GM23338 (cell line): ENCODE measurements at regions not wholly inside any gene's neighbourhood (a gene's known extent, or its start where the extent isn't known, plus 50 kb on each side); places are given as distances from the start of the nearest gene placed in this dataset.
A peak's percentile ranks its signal among the peaks of the same experiment; 100 is the strongest.

Source experiments
- ATAC-seq: fragments of 200-7000 bp; cut with Tn5 transposase; 3 replicates; pipeline ENCODE4 v1.9.1; 2020
- DNase-seq: peaks from one replicate; pipeline ENCODE4 v3.0.0-alpha.2; 2015; ENCODE audit warnings: low spot score
- H2AFZ ChIP-seq: fragments of 200-600 bp; sonication (generic); 2 replicates; pipeline ENCODE4 v1.8.0; 2016; ENCODE audit warnings: antibody characterized with exemption, mild to moderate bottlenecking, moderate library complexity
- H3F3A ChIP-seq: fragments of 200-600 bp; sonication (generic); replicated peaks from 2 replicates; pipeline ENCODE4 v1.8.0; 2017; ENCODE audit warnings: antibody characterized with exemption, mixed run types, low read depth
- H3K27ac ChIP-seq: fragments of 200-600 bp; sonication (generic); 2 replicates; pipeline ENCODE4 v1.6.1; 2016; ENCODE audit warnings: low read depth
- H3K27me3 ChIP-seq: fragments of 200-600 bp; sonication (generic); 2 replicates; pipeline ENCODE4 v1.8.0; 2016; ENCODE audit warnings: mild to moderate bottlenecking, mixed run types, moderate library complexity; ENCODE audit not compliant: insufficient read depth
- H3K36me3 ChIP-seq: fragments of 200-600 bp; sonication (generic); 2 replicates; pipeline ENCODE4 v1.8.0; 2016; ENCODE audit warnings: mild to moderate bottlenecking; ENCODE audit not compliant: insufficient read depth
- H3K4me1 ChIP-seq: fragments of 200-600 bp; sonication (generic); 2 replicates; pipeline ENCODE4 v1.8.0; 2016; ENCODE audit warnings: mild to moderate bottlenecking, moderate library complexity; ENCODE audit not compliant: insufficient read depth
- H3K4me2 ChIP-seq: fragments of 200-600 bp; sonication (generic); 2 replicates; pipeline ENCODE4 v1.7.1; 2017; ENCODE audit warnings: mixed run types
- H3K4me3 ChIP-seq: fragments of 200-600 bp; sonication (generic); 2 replicates; pipeline ENCODE4 v1.6.1; 2016; ENCODE audit warnings: mixed run types
- H3K79me2 ChIP-seq: fragments of 200-600 bp; sonication (generic); replicated peaks from 2 replicates; pipeline ENCODE4 v1.8.0; 2017; ENCODE audit warnings: mild to moderate bottlenecking; ENCODE audit not compliant: insufficient read depth
- H3K9me2 ChIP-seq: fragments of 200-600 bp; sonication (generic); 2 replicates; pipeline ENCODE4 v1.8.0; 2017; ENCODE audit not compliant: insufficient read depth
- H4K20me1 ChIP-seq: fragments of 200-600 bp; sonication (generic); replicated peaks from 2 replicates; pipeline ENCODE4 v1.8.0; 2017; ENCODE audit warnings: mild to moderate bottlenecking; ENCODE audit not compliant: insufficient read depth
- H3K27ac Mint-ChIP-seq: 2 replicates; pipeline ENCODE4 v1.8.0; 2020; ENCODE audit warnings: inconsistent platforms, mild to moderate bottlenecking, moderate library complexity, mixed read lengths
- H3K27me3 Mint-ChIP-seq: 3 replicates; pipeline ENCODE4 v1.8.0; 2022; ENCODE audit warnings: low read depth, mild to moderate bottlenecking, moderate library complexity, mixed read lengths, inconsistent platforms; ENCODE audit not compliant: insufficient read depth, poor library complexity
- H3K36me3 Mint-ChIP-seq: 3 replicates; pipeline ENCODE4 v1.8.0; 2021; ENCODE audit warnings: low read depth, mild to moderate bottlenecking, inconsistent platforms, moderate library complexity, mixed read lengths
- H3K4me1 Mint-ChIP-seq: 3 replicates; pipeline ENCODE4 v1.8.0; 2020; ENCODE audit warnings: mild to moderate bottlenecking, inconsistent platforms, mixed read lengths
- H3K4me3 Mint-ChIP-seq: 3 replicates; pipeline ENCODE4 v1.8.0; 2021; ENCODE audit warnings: moderate library complexity, mild to moderate bottlenecking, inconsistent platforms, mixed read lengths
- H3K9me3 Mint-ChIP-seq: 3 replicates; pipeline ENCODE4 v1.8.0; 2020; ENCODE audit warnings: moderate library complexity, mild to moderate bottlenecking, inconsistent platforms, mixed read lengths
- CREB1 ChIP-seq: fragments of 250-450 bp; sonication (Bioruptor Pico); IDR thresholded peaks from 2 replicates; pipeline ENCODE4 v1.5.0; 2020; ENCODE audit warnings: low read depth, mild to moderate bottlenecking, moderate library complexity
- EZH2 ChIP-seq: fragments of 200-600 bp; sonication (generic); IDR thresholded peaks from one replicate; pipeline ENCODE4 v1.8.0; 2017; ENCODE audit warnings: antibody characterized with exemption, mild to moderate bottlenecking, low read depth; ENCODE audit not compliant: unreplicated experiment
- EZH2phosphoT487 ChIP-seq: fragments of 200-600 bp; sonication (generic); IDR thresholded peaks from one replicate; pipeline ENCODE4 v1.8.1; 2018; ENCODE audit warnings: antibody characterized with exemption; ENCODE audit not compliant: unreplicated experiment
- JUNB ChIP-seq: IDR thresholded peaks from one replicate; pipeline ENCODE4 v1.6.1; 2016; ENCODE audit warnings: antibody characterized with exemption; ENCODE audit not compliant: unreplicated experiment
- POLR2AphosphoS5 ChIP-seq: IDR thresholded peaks from 2 replicates; pipeline ENCODE4 v1.6.1; 2016; ENCODE audit warnings: antibody characterized with exemption, low read depth
- REST ChIP-seq: IDR thresholded peaks from one replicate; pipeline ENCODE4 v1.6.1; 2018; ENCODE audit warnings: antibody characterized with exemption; ENCODE audit not compliant: unreplicated experiment
- ZNF331 ChIP-seq: fragments of 250-450 bp; sonication (Bioruptor Pico); IDR thresholded peaks from 2 replicates; pipeline ENCODE4 v1.5.0; 2020; ENCODE audit warnings: low read depth, mild to moderate bottlenecking, moderate library complexity
- TF ChIP-seq, protein P1 (sequence below), 2 experiments: fragments of 200-600 bp in 1 of 2; sonication (generic) in 1 of 2; conservative IDR thresholded peaks; 2 replicates each; pipeline versions ENCODE4 v1.5.1 to v1.6.1; 2016 to 2017; ENCODE audit warnings: antibody characterized with exemption in 2 of 2, low read depth in 2 of 2, mild to moderate bottlenecking in 2 of 2, moderate library complexity in 1 of 2
- TF ChIP-seq, protein P2 (sequence below): IDR thresholded peaks from 2 replicates; pipeline ENCODE4 v1.6.1; 2016; ENCODE audit warnings: antibody characterized with exemption
- TF ChIP-seq, protein P3 (sequence below): fragments of 250-450 bp; sonication (Bioruptor Pico); IDR thresholded peaks from 2 replicates; pipeline ENCODE4 v1.5.0; 2020; ENCODE audit warnings: mild to moderate bottlenecking, moderate library complexity

DNA sequence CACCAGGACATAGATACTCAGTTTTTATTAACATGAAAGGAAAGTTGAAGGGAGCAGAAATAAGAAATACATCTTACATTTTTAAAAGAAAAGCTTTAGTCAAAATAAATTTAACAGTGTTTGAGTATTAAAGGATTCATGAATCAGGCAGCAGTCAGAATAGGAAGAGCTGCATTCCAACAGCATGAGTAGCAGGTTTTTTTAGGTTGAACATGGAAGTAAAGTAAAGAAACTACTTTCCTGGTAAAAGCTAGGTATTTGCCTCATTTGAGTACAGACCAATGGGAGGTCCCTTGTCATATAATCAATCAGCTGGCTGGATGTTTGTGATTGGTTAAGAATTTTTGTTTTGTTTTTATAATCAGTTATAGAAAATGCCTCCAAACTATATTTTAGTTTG, 645.9 kb upstream of the INTU start:
- H3F3A ChIP-seq: no peaks in the 10 kb centered on the region
- Mint-ChIP-seq H3K27me3 (no peaks in the 10 kb centered on the region), H3K4me3 (no peak overlapping the region), H3K9me3 (peaks cover 7% of the 10 kb centered on the region; the same call in 2 of the 3 replicates), H3K36me3 (no peaks in the 10 kb centered on the region; the same call in 1 of the 3 replicates), H3K27ac (no peak overlapping the region), H3K4me1 (no peaks in the 10 kb centered on the region)
- H2AFZ ChIP-seq: no peak overlapping the region
- no peak for TF ChIP-seq EZH2
- ATAC-seq: no peak
- no peaks in the 10 kb centered on the region for H3K36me3 ChIP-seq
- H3K9me2 ChIP-seq: no peaks in the 10 kb centered on the region
- no peaks in the 10 kb centered on the region for H4K20me1 ChIP-seq
- H3K4me3 ChIP-seq: no peak overlapping the region
- H3K79me2 ChIP-seq: no peaks in the 10 kb centered on the region
- H3K27me3 ChIP-seq: no peaks in the 10 kb centered on the region
- H3K4me2 ChIP-seq: no peak overlapping the region
- peak; percentile 6 for DNase-seq
- no peaks in the 10 kb centered on the region for H3K4me1 ChIP-seq
- no peak overlapping the region for H3K27ac ChIP-seq

DNA sequence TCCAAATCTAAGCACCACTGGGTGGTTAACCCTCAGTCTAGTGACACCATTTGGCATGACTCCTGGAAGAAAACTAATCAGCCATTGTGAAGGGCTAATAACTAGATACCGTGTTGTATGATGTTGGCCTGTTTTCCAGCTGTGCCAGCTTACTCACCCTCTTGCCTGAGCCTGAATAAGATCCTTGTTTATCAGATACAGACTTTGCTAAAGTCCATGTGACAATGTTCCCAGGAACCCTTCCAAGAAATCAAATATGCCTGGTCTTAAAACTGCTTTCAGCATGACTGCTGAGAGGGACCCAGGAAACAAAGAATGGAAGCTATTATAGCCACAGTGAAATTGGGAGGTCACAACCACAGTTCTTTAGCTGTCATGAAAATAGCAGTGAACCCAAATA, 640.8 kb upstream of the INTU start:
- H3K36me3 ChIP-seq: no peaks in the 10 kb centered on the region
- H4K20me1 ChIP-seq: no peaks in the 10 kb centered on the region
- ATAC-seq (no peak), DNase-seq (no peak)
- no peaks in the 10 kb centered on the region for H3K27me3 ChIP-seq
- Mint-ChIP-seq H3K27ac (no peak overlapping the region), H3K36me3 (no peaks in the 10 kb centered on the region; the same call in 2 of the 3 replicates), H3K9me3 (peaks cover 3% of the 10 kb centered on the region), H3K27me3 (no peaks in the 10 kb centered on the region), H3K4me3 (no peak overlapping the region), H3K4me1 (no peaks in the 10 kb centered on the region)
- TF ChIP-seq POLR2AphosphoS5 (no peak), REST (no peak), CREB1 (no peak), JUNB (no peak), EZH2phosphoT487 (no peak), ZNF331 (CRISPR knock-in tag) (no peak)
- TF ChIP-seq, protein P1, sequence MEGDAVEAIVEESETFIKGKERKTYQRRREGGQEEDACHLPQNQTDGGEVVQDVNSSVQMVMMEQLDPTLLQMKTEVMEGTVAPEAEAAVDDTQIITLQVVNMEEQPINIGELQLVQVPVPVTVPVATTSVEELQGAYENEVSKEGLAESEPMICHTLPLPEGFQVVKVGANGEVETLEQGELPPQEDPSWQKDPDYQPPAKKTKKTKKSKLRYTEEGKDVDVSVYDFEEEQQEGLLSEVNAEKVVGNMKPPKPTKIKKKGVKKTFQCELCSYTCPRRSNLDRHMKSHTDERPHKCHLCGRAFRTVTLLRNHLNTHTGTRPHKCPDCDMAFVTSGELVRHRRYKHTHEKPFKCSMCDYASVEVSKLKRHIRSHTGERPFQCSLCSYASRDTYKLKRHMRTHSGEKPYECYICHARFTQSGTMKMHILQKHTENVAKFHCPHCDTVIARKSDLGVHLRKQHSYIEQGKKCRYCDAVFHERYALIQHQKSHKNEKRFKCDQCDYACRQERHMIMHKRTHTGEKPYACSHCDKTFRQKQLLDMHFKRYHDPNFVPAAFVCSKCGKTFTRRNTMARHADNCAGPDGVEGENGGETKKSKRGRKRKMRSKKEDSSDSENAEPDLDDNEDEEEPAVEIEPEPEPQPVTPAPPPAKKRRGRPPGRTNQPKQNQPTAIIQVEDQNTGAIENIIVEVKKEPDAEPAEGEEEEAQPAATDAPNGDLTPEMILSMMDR (conservative IDR thresholded peaks at IDR 0.05; ENCODE audit: low read depth in 2 of 2): no peak
- TF ChIP-seq, protein P2, sequence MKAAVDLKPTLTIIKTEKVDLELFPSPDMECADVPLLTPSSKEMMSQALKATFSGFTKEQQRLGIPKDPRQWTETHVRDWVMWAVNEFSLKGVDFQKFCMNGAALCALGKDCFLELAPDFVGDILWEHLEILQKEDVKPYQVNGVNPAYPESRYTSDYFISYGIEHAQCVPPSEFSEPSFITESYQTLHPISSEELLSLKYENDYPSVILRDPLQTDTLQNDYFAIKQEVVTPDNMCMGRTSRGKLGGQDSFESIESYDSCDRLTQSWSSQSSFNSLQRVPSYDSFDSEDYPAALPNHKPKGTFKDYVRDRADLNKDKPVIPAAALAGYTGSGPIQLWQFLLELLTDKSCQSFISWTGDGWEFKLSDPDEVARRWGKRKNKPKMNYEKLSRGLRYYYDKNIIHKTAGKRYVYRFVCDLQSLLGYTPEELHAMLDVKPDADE: no peak
- TF ChIP-seq, protein P3, sequence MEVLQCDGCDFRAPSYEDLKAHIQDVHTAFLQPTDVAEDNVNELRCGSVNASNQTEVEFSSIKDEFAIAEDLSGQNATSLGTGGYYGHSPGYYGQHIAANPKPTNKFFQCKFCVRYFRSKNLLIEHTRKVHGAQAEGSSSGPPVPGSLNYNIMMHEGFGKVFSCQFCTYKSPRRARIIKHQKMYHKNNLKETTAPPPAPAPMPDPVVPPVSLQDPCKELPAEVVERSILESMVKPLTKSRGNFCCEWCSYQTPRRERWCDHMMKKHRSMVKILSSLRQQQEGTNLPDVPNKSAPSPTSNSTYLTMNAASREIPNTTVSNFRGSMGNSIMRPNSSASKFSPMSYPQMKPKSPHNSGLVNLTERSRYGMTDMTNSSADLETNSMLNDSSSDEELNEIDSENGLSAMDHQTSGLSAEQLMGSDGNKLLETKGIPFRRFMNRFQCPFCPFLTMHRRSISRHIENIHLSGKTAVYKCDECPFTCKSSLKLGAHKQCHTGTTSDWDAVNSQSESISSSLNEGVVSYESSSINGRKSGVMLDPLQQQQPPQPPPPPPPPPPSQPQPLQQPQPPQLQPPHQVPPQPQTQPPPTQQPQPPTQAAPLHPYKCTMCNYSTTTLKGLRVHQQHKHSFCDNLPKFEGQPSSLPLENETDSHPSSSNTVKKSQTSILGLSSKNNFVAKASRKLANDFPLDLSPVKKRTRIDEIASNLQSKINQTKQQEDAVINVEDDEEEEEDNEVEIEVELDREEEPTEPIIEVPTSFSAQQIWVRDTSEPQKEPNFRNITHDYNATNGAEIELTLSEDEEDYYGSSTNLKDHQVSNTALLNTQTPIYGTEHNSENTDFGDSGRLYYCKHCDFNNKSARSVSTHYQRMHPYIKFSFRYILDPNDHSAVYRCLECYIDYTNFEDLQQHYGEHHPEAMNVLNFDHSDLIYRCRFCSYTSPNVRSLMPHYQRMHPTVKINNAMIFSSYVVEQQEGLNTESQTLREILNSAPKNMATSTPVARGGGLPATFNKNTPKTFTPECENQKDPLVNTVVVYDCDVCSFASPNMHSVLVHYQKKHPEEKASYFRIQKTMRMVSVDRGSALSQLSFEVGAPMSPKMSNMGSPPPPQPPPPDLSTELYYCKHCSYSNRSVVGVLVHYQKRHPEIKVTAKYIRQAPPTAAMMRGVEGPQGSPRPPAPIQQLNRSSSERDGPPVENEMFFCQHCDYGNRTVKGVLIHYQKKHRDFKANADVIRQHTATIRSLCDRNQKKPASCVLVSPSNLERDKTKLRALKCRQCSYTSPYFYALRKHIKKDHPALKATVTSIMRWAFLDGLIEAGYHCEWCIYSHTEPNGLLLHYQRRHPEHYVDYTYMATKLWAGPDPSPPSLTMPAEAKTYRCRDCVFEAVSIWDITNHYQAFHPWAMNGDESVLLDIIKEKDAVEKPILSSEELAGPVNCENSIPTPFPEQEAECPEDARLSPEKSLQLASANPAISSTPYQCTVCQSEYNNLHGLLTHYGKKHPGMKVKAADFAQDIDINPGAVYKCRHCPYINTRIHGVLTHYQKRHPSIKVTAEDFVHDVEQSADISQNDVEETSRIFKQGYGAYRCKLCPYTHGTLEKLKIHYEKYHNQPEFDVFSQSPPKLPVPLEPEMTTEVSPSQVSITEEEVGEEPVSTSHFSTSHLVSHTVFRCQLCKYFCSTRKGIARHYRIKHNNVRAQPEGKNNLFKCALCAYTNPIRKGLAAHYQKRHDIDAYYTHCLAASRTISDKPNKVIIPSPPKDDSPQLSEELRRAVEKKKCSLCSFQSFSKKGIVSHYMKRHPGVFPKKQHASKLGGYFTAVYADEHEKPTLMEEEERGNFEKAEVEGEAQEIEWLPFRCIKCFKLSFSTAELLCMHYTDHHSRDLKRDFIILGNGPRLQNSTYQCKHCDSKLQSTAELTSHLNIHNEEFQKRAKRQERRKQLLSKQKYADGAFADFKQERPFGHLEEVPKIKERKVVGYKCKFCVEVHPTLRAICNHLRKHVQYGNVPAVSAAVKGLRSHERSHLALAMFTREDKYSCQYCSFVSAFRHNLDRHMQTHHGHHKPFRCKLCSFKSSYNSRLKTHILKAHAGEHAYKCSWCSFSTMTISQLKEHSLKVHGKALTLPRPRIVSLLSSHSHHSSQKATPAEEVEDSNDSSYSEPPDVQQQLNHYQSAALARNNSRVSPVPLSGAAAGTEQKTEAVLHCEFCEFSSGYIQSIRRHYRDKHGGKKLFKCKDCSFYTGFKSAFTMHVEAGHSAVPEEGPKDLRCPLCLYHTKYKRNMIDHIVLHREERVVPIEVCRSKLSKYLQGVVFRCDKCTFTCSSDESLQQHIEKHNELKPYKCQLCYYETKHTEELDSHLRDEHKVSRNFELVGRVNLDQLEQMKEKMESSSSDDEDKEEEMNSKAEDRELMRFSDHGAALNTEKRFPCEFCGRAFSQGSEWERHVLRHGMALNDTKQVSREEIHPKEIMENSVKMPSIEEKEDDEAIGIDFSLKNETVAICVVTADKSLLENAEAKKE (CRISPR knock-in tag): no peak
- H3F3A ChIP-seq: no peaks in the 10 kb centered on the region
- H3K9me2 ChIP-seq: no peaks in the 10 kb centered on the region
- no peaks in the 10 kb centered on the region for H3K79me2 ChIP-seq
- H3K4me3 ChIP-seq: no peak overlapping the region
- no peak overlapping the region for H3K27ac ChIP-seq
- no peak overlapping the region for H3K4me2 ChIP-seq
- no peak overlapping the region for H2AFZ ChIP-seq
- H3K4me1 ChIP-seq: no peaks in the 10 kb centered on the region
